ENCODE measurements at regions not wholly inside any gene's neighbourhood (a gene's known extent, or its start where the extent isn't known, plus 50 kb on each side); places are given as distances from the start of the nearest gene placed in this dataset.
"Not testable (repeated sequence)": the region's sequence is repeated elsewhere in the genome, so short reads cannot be mapped to it uniquely, and the experiment has no call there.

GRCh38 chr7:69243016-69243415 is 355.3 kb upstream of the AUTS2 start:
- H3K27me3 Mint-ChIP-seq, result peaks cover 0 to 4% of the 10 kb centered on the region in 2 donors
- no peaks in the 10 kb centered on the region for H3K4me1 ChIP-seq (ENCODE audit: insufficient read depth, low read length)
- no peaks in the 10 kb centered on the region for H3K36me3 Mint-ChIP-seq
- no peaks in the 10 kb centered on the region for H3K9me3 ChIP-seq (ENCODE audit: low read length)
- H3K9me3 Mint-ChIP-seq, result peaks cover 0 to 11% (median 4%) of the 10 kb centered on the region in 5 donors
- H3K4me1 Mint-ChIP-seq, result no peaks in the 10 kb centered on the region
- H3K27ac Mint-ChIP-seq, result no peak overlapping the region
- no peaks in the 10 kb centered on the region for H3K27me3 ChIP-seq (ENCODE audit: insufficient read depth, low read length, poor library complexity, severe bottlenecking)
- no peak overlapping the region for H3K27ac ChIP-seq (ENCODE audit: low read depth, low read length)
- H3K4me3 Mint-ChIP-seq, result no peak overlapping the region
- ChIA-PET CTCF (interaction anchor here (1.6 kb wide), 1 partner anchor 11 kb away, joined by 4 read pairs; no protein-coding TSS in a partner anchor), POLR2A (no interaction called here)
- DNase-seq, result no peak
- H3K4me3 ChIP-seq (ENCODE audit: low read length), result no peak overlapping the region
- no peaks in the 10 kb centered on the region for H3K36me3 ChIP-seq (ENCODE audit: insufficient read depth, low read length)

- ChIA-PET CTCF (no interaction called here), POLR2A (no interaction called here)
- H3K9me3 Mint-ChIP-seq, result peaks cover 0 to 11% (median 4%) of the 10 kb centered on the region in 5 donors
- peaks cover 0 to 4% of the 10 kb centered on the region in 2 donors for H3K27me3 Mint-ChIP-seq
- Histone ChIP-seq H3K27ac (ENCODE audit: low read depth, low read length) (no peak overlapping the region), H3K27me3 (ENCODE audit: insufficient read depth, low read length, poor library complexity, severe bottlenecking) (no peaks in the 10 kb centered on the region), H3K9me3 (ENCODE audit: low read length) (no peaks in the 10 kb centered on the region), H3K4me1 (ENCODE audit: insufficient read depth, low read length) (no peaks in the 10 kb centered on the region), H3K36me3 (ENCODE audit: insufficient read depth, low read length) (no peaks in the 10 kb centered on the region), H3K4me3 (ENCODE audit: low read length) (no peak overlapping the region)
- no peaks in the 10 kb centered on the region for H3K4me1 Mint-ChIP-seq
- H3K4me3 Mint-ChIP-seq, result no peak overlapping the region
- no peak overlapping the region for H3K27ac Mint-ChIP-seq
- no peak for DNase-seq
- no peaks in the 10 kb centered on the region for H3K36me3 Mint-ChIP-seq
Measured at GRCh38 chr7:69244701-69245100, 353.6 kb upstream of the AUTS2 start.

- Mint-ChIP-seq H3K9me3 (peaks cover 0 to 12% (median 4%) of the 10 kb centered on the region in 5 donors), H3K4me3 (no peak overlapping the region), H3K4me1 (no peaks in the 10 kb centered on the region), H3K36me3 (no peaks in the 10 kb centered on the region), H3K27ac (no peak overlapping the region), H3K27me3 (peaks cover 0 to 4% of the 10 kb centered on the region in 2 donors)
- no peak overlapping the region for H3K27ac ChIP-seq (ENCODE audit: low read depth, low read length)
- DNase-seq, result no peak
- H3K4me1 ChIP-seq (ENCODE audit: insufficient read depth, low read length), result no peaks in the 10 kb centered on the region
- no peaks in the 10 kb centered on the region for H3K27me3 ChIP-seq (ENCODE audit: insufficient read depth, low read length, poor library complexity, severe bottlenecking)
- ChIA-PET CTCF (no interaction called here), POLR2A (no interaction called here)
- no peaks in the 10 kb centered on the region for H3K9me3 ChIP-seq (ENCODE audit: low read length)
- no peak overlapping the region for H3K4me3 ChIP-seq (ENCODE audit: low read length)
- no peaks in the 10 kb centered on the region for H3K36me3 ChIP-seq (ENCODE audit: insufficient read depth, low read length)
Measured at GRCh38 chr7:69245646-69246045, 352.6 kb upstream of the AUTS2 start.

GRCh38 chr7:69246758-69247157 is 351.5 kb upstream of the AUTS2 start:
- Mint-ChIP-seq H3K4me1 (no peaks in the 10 kb centered on the region), H3K27me3 (peaks cover 0 to 4% of the 10 kb centered on the region in 2 donors), H3K4me3 (no peak overlapping the region), H3K27ac (peak overlapping the region in 1 of 8 donors; percentile 24), H3K36me3 (no peaks in the 10 kb centered on the region), H3K9me3 (peaks cover 0 to 12% (median 2%) of the 10 kb centered on the region in 5 donors)
- Histone ChIP-seq H3K4me3 (ENCODE audit: low read length) (no peak overlapping the region), H3K4me1 (ENCODE audit: insufficient read depth, low read length) (no peaks in the 10 kb centered on the region), H3K36me3 (ENCODE audit: insufficient read depth, low read length) (no peaks in the 10 kb centered on the region), H3K27me3 (ENCODE audit: insufficient read depth, low read length, poor library complexity, severe bottlenecking) (no peaks in the 10 kb centered on the region), H3K27ac (ENCODE audit: low read depth, low read length) (no peak overlapping the region), H3K9me3 (ENCODE audit: low read length) (no peaks in the 10 kb centered on the region)
- ChIA-PET CTCF (no interaction called here), POLR2A (no interaction called here)
- no peak for DNase-seq

- CTCF ChIA-PET; H3K4me3 Mint-ChIP-seq; H3K27ac ChIP-seq (ENCODE audit: low read depth, low read length); H3K4me3 ChIP-seq (ENCODE audit: low read length); H3K36me3 Mint-ChIP-seq; H3K4me1 ChIP-seq (ENCODE audit: insufficient read depth, low read length); H3K27ac Mint-ChIP-seq; H3K9me3 Mint-ChIP-seq; H3K27me3 Mint-ChIP-seq; H3K4me1 Mint-ChIP-seq; DNase-seq; POLR2A ChIA-PET; H3K27me3 ChIP-seq (ENCODE audit: insufficient read depth, low read length, poor library complexity, severe bottlenecking); H3K36me3 ChIP-seq (ENCODE audit: insufficient read depth, low read length); H3K9me3 ChIP-seq (ENCODE audit: low read length): not testable (repeated sequence)
Measured at GRCh38 chr7:69248382-69248828, 349.9 kb upstream of the AUTS2 start.

GRCh38 chr7:69250958-69251357 is 347.3 kb upstream of the AUTS2 start:
- CTCF ChIA-PET, result no interaction called here
- no peaks in the 10 kb centered on the region for H3K27me3 ChIP-seq (ENCODE audit: insufficient read depth, low read length, poor library complexity, severe bottlenecking)
- H3K27ac ChIP-seq (ENCODE audit: low read depth, low read length), result no peak overlapping the region
- Mint-ChIP-seq H3K27ac (no peak overlapping the region), H3K27me3 (peaks cover 0 to 5% of the 10 kb centered on the region in 2 donors), H3K4me3 (no peak overlapping the region), H3K9me3 (peaks cover 0 to 5% (median 3%) of the 10 kb centered on the region in 5 donors), H3K36me3 (no peaks in the 10 kb centered on the region), H3K4me1 (no peaks in the 10 kb centered on the region)
- DNase-seq, result no peak
- no peak overlapping the region for H3K4me3 ChIP-seq (ENCODE audit: low read length)
- H3K9me3 ChIP-seq (ENCODE audit: low read length), result no peaks in the 10 kb centered on the region
- POLR2A ChIA-PET, result no interaction called here
- no peaks in the 10 kb centered on the region for H3K36me3 ChIP-seq (ENCODE audit: insufficient read depth, low read length)
- H3K4me1 ChIP-seq (ENCODE audit: insufficient read depth, low read length), result no peaks in the 10 kb centered on the region

- Mint-ChIP-seq H3K9me3 (peaks cover 0 to 5% (median 3%) of the 10 kb centered on the region in 5 donors), H3K4me1 (no peaks in the 10 kb centered on the region), H3K27me3 (peaks cover 0 to 6% of the 10 kb centered on the region in 2 donors), H3K36me3 (no peaks in the 10 kb centered on the region), H3K27ac (no peak overlapping the region), H3K4me3 (no peak overlapping the region)
- ChIA-PET POLR2A (no interaction called here), CTCF (no interaction called here)
- Histone ChIP-seq H3K4me3 (ENCODE audit: low read length) (no peak overlapping the region), H3K4me1 (ENCODE audit: insufficient read depth, low read length) (no peaks in the 10 kb centered on the region), H3K27ac (ENCODE audit: low read depth, low read length) (no peak overlapping the region), H3K27me3 (ENCODE audit: insufficient read depth, low read length, poor library complexity, severe bottlenecking) (no peaks in the 10 kb centered on the region), H3K36me3 (ENCODE audit: insufficient read depth, low read length) (no peaks in the 10 kb centered on the region), H3K9me3 (ENCODE audit: low read length) (no peaks in the 10 kb centered on the region)
- DNase-seq, result no peak
Measured at GRCh38 chr7:69254643-69255042, 343.6 kb upstream of the AUTS2 start.

- no peak for DNase-seq
- Histone ChIP-seq H3K36me3 (ENCODE audit: insufficient read depth, low read length) (no peaks in the 10 kb centered on the region), H3K27me3 (ENCODE audit: insufficient read depth, low read length, poor library complexity, severe bottlenecking) (no peaks in the 10 kb centered on the region), H3K4me3 (ENCODE audit: low read length) (no peak overlapping the region), H3K4me1 (ENCODE audit: insufficient read depth, low read length) (no peaks in the 10 kb centered on the region), H3K9me3 (ENCODE audit: low read length) (no peaks in the 10 kb centered on the region), H3K27ac (ENCODE audit: low read depth, low read length) (no peak overlapping the region)
- Mint-ChIP-seq H3K27me3 (peaks cover 0 to 6% of the 10 kb centered on the region in 2 donors), H3K36me3 (no peaks in the 10 kb centered on the region), H3K27ac (no peak overlapping the region), H3K4me1 (no peaks in the 10 kb centered on the region), H3K9me3 (peaks cover 0 to 7% (median 2%) of the 10 kb centered on the region in 5 donors), H3K4me3 (no peak overlapping the region)
- CTCF ChIA-PET, result no interaction called here
- POLR2A ChIA-PET, result no interaction called here
Measured at GRCh38 chr7:69256634-69257081, 341.6 kb upstream of the AUTS2 start.

- H3K4me3 ChIP-seq (ENCODE audit: low read length), result no peak overlapping the region
- DNase-seq, result no peak
- no peaks in the 10 kb centered on the region for H3K27me3 ChIP-seq (ENCODE audit: insufficient read depth, low read length, poor library complexity, severe bottlenecking)
- ChIA-PET POLR2A (no interaction called here), CTCF (no interaction called here)
- H3K4me3 Mint-ChIP-seq, result no peak overlapping the region
- H3K4me1 Mint-ChIP-seq, result no peaks in the 10 kb centered on the region
- H3K9me3 ChIP-seq (ENCODE audit: low read length), result no peaks in the 10 kb centered on the region
- peaks cover 0 to 6% of the 10 kb centered on the region in 2 donors for H3K27me3 Mint-ChIP-seq
- H3K4me1 ChIP-seq (ENCODE audit: insufficient read depth, low read length), result no peaks in the 10 kb centered on the region
- no peaks in the 10 kb centered on the region for H3K36me3 Mint-ChIP-seq
- no peak overlapping the region for H3K27ac ChIP-seq (ENCODE audit: low read depth, low read length)
- H3K36me3 ChIP-seq (ENCODE audit: insufficient read depth, low read length), result no peaks in the 10 kb centered on the region
- peaks cover 0 to 7% (median 2%) of the 10 kb centered on the region in 5 donors for H3K9me3 Mint-ChIP-seq
- H3K27ac Mint-ChIP-seq, result no peak overlapping the region
Measured at GRCh38 chr7:69257592-69257991, 340.7 kb upstream of the AUTS2 start.
